ENCODE measurements at regions not wholly inside any gene's neighbourhood (a gene's known extent, or its start where the extent isn't known, plus 50 kb on each side); places are given as distances from the start of the nearest gene placed in this dataset.

GRCh38 chr2:166627893-166628292 is 133.8 kb upstream of the SCN7A start:
- H3K4me1 ChIP-seq (ENCODE audit: insufficient read depth, low read length), result no peaks in the 10 kb centered on the region
- no peaks in the 10 kb centered on the region for H3K79me2 ChIP-seq (ENCODE audit: insufficient read depth, low read length)
- H3K27me3 ChIP-seq (ENCODE audit: insufficient read depth, low read length), result no peaks in the 10 kb centered on the region
- H2AFZ ChIP-seq (ENCODE audit: low read length), result no peak overlapping the region
- H3K27ac ChIP-seq (ENCODE audit: low read depth, low read length), result no peak overlapping the region
- TF ChIP-seq, protein P1, sequence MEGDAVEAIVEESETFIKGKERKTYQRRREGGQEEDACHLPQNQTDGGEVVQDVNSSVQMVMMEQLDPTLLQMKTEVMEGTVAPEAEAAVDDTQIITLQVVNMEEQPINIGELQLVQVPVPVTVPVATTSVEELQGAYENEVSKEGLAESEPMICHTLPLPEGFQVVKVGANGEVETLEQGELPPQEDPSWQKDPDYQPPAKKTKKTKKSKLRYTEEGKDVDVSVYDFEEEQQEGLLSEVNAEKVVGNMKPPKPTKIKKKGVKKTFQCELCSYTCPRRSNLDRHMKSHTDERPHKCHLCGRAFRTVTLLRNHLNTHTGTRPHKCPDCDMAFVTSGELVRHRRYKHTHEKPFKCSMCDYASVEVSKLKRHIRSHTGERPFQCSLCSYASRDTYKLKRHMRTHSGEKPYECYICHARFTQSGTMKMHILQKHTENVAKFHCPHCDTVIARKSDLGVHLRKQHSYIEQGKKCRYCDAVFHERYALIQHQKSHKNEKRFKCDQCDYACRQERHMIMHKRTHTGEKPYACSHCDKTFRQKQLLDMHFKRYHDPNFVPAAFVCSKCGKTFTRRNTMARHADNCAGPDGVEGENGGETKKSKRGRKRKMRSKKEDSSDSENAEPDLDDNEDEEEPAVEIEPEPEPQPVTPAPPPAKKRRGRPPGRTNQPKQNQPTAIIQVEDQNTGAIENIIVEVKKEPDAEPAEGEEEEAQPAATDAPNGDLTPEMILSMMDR (IDR thresholded peaks at IDR 0.05; ENCODE audit: extremely low read depth, low read depth, low read length), result no peak
- H3K9me3 ChIP-seq (ENCODE audit: low read depth, low read length), result no peaks in the 10 kb centered on the region
- H3K4me3 ChIP-seq (ENCODE audit: insufficient read depth, low read length), result no peak overlapping the region
- H3K36me3 ChIP-seq (ENCODE audit: insufficient read depth, low read length), result no peaks in the 10 kb centered on the region
- H4K20me1 ChIP-seq (ENCODE audit: insufficient read depth, low read length), result no peaks in the 10 kb centered on the region
- DNase-seq (ENCODE audit: insufficient read length, low spot score, missing footprints), result no peak
- no peak overlapping the region for H3K4me2 ChIP-seq (ENCODE audit: insufficient read depth, low read length)

DNA sequence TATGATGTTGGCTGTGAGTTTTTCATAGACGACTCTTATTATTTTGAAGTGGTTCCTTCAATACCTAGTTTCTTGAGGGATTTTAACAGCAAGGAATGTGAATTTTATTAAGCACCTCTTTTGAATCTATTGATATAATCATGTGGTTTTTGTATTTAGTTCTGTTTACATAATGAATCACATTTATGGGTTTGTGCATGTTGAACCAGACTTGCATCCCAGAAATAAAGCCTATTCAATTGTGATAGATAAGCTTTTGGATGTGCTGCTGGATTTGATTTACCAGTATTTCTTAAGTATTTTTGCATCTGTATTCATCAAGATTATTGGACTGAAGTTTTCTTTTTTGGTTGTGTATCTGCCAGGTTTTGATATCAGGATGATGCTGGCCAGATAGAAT is 131.6 kb upstream of the SCN7A start:
- DNase-seq (ENCODE audit: insufficient read length, low spot score, missing footprints), result no peak

GRCh38 chr2:166614503-166614902 is 120.5 kb upstream of the SCN7A start:
- no peaks in the 10 kb centered on the region for H3K36me3 ChIP-seq (ENCODE audit: insufficient read depth, low read length)
- TF ChIP-seq, protein P1 (IDR thresholded peaks at IDR 0.05; ENCODE audit: extremely low read depth, low read depth, low read length), result no peak
- H3K27me3 ChIP-seq (ENCODE audit: insufficient read depth, low read length), result no peaks in the 10 kb centered on the region
- no peak overlapping the region for H3K27ac ChIP-seq (ENCODE audit: low read depth, low read length)
- H3K4me1 ChIP-seq (ENCODE audit: insufficient read depth, low read length), result no peaks in the 10 kb centered on the region
- DNase-seq (ENCODE audit: insufficient read length, low spot score, missing footprints), result no peak
- no peak overlapping the region for H3K4me2 ChIP-seq (ENCODE audit: insufficient read depth, low read length)
- H3K79me2 ChIP-seq (ENCODE audit: insufficient read depth, low read length), result no peaks in the 10 kb centered on the region
- H3K9me3 ChIP-seq (ENCODE audit: low read depth, low read length), result no peaks in the 10 kb centered on the region
- no peak overlapping the region for H3K4me3 ChIP-seq (ENCODE audit: insufficient read depth, low read length)
- no peak overlapping the region for H2AFZ ChIP-seq (ENCODE audit: low read length)
- no peaks in the 10 kb centered on the region for H4K20me1 ChIP-seq (ENCODE audit: insufficient read depth, low read length)

More for the DNA sequence above, 131.6 kb upstream of the SCN7A start:
- no peak overlapping the region for H2AFZ ChIP-seq (ENCODE audit: low read length)
- no peak overlapping the region for H3K4me2 ChIP-seq (ENCODE audit: insufficient read depth, low read length)
- H3K36me3 ChIP-seq (ENCODE audit: insufficient read depth, low read length), result no peaks in the 10 kb centered on the region
- H3K27ac ChIP-seq (ENCODE audit: low read depth, low read length), result no peak overlapping the region
- H3K4me1 ChIP-seq (ENCODE audit: insufficient read depth, low read length), result no peaks in the 10 kb centered on the region
- no peaks in the 10 kb centered on the region for H3K79me2 ChIP-seq (ENCODE audit: insufficient read depth, low read length)
- H4K20me1 ChIP-seq (ENCODE audit: insufficient read depth, low read length), result no peaks in the 10 kb centered on the region
- TF ChIP-seq, protein P1 (IDR thresholded peaks at IDR 0.05; ENCODE audit: extremely low read depth, low read depth, low read length), result no peak
- H3K9me3 ChIP-seq (ENCODE audit: low read depth, low read length), result no peaks in the 10 kb centered on the region
- H3K4me3 ChIP-seq (ENCODE audit: insufficient read depth, low read length), result no peak overlapping the region
- no peaks in the 10 kb centered on the region for H3K27me3 ChIP-seq (ENCODE audit: insufficient read depth, low read length)

- H3K4me2 ChIP-seq (ENCODE audit: insufficient read depth, low read length), result no peak overlapping the region
- H3K27ac ChIP-seq (ENCODE audit: low read depth, low read length), result no peak overlapping the region
- no peaks in the 10 kb centered on the region for H4K20me1 ChIP-seq (ENCODE audit: insufficient read depth, low read length)
- no peaks in the 10 kb centered on the region for H3K4me1 ChIP-seq (ENCODE audit: insufficient read depth, low read length)
- no peak for DNase-seq (ENCODE audit: insufficient read length, low spot score, missing footprints)
- H3K79me2 ChIP-seq (ENCODE audit: insufficient read depth, low read length), result no peaks in the 10 kb centered on the region
- no peaks in the 10 kb centered on the region for H3K27me3 ChIP-seq (ENCODE audit: insufficient read depth, low read length)
- no peak overlapping the region for H2AFZ ChIP-seq (ENCODE audit: low read length)
- no peak overlapping the region for H3K4me3 ChIP-seq (ENCODE audit: insufficient read depth, low read length)
- TF ChIP-seq, protein P1 (IDR thresholded peaks at IDR 0.05; ENCODE audit: extremely low read depth, low read depth, low read length), result no peak
- no peaks in the 10 kb centered on the region for H3K9me3 ChIP-seq (ENCODE audit: low read depth, low read length)
- no peaks in the 10 kb centered on the region for H3K36me3 ChIP-seq (ENCODE audit: insufficient read depth, low read length)
These were observed 120.0 kb upstream of the SCN7A start for GRCh38 chr2:166614029-166614428.
